Urothelium cell line (cell line): ENCODE measurements at regions not wholly inside any gene's neighbourhood (a gene's known extent, or its start where the extent isn't known, plus 50 kb on each side); places are given as distances from the start of the nearest gene placed in this dataset.
A peak's percentile ranks its signal among the peaks of the same experiment; 100 is the strongest.

Experiments used
- DNase-seq: peaks from one replicate; pipeline ENCODE4 v3.0.0; 2011; ENCODE audit warnings: low spot score, mixed read lengths
- FAIRE-seq: peaks from 2 replicates; lab custom pipeline; 2011; peaks lifted over from hg19 to GRCh38; lab: Jason Lieb, UNC

DNA sequence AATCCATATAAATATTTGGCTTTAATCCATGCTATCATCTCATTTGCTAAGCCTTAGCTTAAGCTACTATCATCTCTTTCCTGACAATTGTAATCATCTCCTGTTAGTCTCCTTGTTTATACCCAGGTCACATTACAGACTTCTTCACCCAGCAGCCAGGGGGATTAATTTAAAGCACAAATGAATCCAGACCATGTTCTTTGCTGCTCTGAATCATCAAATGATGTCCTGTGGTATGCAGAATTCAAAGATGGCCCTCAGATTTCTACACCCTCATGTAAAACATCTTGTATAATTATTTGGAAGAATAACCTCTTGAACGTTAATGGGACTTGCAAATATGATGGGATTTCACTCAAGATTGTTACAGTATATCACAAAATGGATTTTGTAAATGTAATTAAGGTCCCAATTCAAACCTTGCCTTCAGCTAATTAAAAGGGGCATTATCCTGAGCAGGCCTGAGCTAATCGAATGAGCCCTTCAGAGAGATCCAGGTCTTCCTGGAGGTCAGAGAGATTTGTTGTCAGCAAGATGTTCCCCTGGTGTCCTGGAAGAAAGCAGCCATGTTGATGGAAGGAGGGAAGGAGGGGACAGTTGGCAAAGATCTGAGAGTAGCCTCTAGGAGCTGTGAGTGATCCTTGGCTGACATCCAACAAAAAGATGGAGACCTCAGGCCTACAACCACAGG is 241.1 kb upstream of the MMADHC start:
- no peak for FAIRE-seq
- no peak for DNase-seq

DNA sequence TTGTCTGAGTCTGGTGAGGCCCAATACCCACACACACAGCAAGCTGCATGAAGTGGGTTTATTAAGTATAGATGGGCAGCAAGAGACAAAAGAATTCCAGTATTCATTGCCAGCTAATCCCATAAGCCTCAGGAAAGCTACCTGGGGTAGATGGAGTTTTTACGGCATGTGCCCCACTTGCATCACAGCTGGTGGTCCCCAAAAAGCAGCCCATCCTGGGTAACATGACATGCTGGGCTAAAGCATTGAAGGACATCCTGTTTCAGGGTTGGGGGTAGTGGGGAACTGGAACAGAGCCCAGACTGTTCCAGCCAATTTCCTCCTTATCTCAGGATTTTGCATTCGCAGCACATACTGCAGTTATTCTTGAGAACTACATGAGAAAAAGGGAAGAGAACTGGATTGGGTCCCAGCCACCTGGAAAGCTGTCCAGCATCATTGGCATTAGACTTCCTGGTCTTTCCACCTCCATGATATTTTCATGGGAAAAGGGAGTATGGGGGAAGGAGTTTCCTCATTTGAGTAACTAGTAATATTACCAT is 240.1 kb upstream of the MMADHC start:
- FAIRE-seq = no peak
- no peak for DNase-seq

DNA sequence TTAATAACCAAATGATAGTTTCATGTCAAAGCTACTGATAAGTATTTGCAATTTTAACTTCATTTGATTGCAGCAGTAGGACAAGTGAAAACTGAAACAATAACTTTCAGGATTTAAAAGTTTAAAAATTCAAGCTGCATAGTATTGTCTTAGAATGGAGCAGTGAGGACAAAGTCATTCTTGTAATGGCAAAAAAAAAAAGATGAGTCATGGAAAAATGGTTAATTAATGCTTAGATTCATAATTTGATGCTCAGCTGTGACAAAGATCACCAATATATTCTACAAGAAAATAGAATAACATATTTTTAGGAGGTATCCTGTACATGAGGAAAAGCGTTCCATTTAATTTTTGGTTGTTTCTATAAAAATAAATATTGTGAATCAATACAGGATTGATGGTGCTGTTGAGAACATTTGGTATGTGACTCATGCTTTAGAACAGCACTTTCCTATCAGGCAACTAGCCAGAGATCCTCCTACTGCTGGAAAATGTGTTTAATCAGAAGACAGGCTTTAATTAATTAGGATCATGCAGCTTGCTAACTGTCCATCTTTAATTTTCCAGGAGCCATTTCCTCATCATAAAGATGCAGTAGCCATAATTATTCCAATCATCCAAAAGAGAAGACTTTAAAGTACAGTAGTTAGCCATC is 239.0 kb upstream of the MMADHC start:
- DNase-seq = no peak
- no peak for FAIRE-seq

DNA sequence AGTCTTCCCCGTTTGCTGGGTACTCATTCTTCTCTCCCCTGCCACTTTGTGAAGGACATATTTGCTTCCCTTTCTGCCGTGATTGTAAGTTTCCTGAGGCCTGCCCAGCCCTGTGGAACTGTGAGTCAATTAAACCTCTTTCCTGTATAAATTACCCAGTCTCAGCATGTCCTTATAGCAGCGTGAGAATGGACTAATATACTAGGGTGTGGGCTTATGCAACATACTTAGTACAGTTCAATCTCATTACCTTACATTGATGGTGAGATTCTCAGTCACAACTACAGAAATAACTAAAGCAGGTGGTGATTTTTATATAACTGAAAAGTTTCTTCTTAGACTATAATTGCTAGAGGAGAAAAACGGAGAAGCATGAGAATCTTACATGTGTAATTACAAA is 237.9 kb upstream of the MMADHC start:
- no peak for FAIRE-seq
- no peak for DNase-seq

DNA sequence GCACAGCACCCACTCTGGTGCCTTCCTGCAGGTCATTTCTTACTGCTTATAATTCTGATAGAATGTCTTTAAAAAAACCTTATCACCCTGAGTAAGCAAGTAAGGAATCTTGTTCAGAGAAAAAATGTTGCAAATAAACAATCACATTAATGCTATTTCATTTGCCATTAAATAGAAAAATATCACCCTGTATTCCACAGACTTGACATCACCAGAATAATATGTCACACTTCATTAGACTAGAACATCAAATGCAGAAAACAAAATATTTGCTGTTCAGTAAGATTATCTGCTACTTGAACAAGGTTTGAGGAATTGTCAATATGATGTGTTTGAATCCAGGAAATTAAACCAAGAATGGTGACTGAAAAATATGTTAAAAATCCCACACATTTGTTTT is 236.6 kb upstream of the MMADHC start:
- FAIRE-seq = no peak

DNA sequence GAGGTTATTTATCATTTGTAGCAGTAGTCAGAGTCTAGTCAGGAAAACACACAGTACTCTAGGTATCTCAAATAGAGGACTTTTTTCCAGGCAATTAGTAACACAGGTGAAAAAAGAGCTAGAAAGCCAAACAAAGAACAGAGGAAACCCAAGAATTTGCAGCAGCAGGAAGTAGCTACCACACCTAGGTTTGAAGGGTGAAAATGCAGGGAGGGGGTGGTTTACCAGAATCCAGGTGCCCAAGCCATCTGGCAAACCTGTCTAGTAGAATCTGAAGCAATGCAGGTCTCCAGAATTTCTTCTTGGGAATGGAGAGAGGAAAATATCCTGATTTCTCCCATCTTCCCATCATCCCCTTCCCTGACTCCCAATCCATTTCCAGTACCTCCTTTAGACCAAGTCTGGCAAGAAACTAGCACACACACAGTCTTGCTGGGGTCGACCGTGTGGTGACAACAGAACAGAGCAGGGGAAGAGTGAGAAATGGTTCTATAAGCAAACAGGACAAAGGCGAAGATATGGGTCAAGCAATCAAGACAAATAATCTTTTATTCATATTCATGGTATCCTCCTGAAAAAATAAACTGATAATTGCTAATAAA is 231.9 kb upstream of the MMADHC start:
- FAIRE-seq (no peak), DNase-seq (no peak)

More for the DNA sequence above, 236.6 kb upstream of the MMADHC start:
- no peak for DNase-seq

DNA sequence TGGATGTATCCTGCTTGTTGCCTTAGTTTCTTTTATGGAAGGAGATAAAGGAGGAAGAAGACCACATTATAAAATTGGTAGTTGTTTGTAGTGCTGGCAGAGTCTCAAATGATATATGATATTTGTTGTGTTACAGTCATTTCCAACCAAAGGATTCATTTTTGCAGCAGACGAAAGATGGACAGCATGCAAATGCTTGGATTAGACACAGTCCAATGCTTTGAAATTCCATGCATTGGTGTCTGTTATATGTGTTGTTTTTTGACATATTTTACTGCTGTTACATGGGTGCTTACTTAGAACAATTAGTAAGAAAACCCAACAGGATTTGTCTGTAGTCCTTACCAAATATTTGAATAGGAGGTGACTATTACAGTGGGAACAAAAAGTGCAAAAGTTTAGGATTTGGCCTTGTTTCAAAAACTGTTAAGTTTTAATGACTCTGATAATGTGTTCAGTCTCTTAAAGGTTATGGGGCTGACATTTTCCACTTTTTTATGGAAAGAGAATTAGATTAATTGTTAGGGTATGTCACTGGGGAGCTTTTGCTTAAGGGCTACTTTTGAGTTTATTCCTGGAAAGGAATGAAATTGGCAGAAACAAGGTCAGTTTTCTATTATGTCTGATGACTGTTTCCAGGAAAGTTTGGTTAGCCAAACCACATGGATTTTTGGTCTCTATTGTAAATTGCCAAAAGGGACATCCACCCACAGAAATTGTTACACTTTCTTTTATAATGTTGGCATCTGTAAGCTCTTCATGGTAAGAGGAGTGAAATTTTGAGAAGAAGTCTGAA is 229.4 kb upstream of the MMADHC start:
- DNase-seq (no peak), FAIRE-seq (no peak)

DNA sequence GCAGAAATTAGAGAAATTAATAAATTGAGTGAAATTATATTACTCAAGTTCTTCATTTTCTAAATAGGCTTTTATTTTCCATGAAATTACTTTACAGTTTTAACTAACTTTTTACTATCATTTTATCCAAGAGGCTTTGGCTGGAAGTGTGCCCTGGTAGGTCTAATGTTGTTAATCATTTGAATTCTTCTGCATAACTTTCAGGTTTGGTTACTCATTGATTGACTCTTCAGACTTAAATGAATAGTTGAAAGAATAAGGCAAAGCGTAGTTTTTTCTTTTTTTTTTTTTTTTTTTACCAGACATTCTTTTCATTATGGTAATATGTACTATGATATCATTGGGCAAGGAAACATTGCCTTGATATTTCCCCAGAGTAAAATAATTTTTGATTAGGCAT is 228.4 kb upstream of the MMADHC start:
- FAIRE-seq = no peak

DNA sequence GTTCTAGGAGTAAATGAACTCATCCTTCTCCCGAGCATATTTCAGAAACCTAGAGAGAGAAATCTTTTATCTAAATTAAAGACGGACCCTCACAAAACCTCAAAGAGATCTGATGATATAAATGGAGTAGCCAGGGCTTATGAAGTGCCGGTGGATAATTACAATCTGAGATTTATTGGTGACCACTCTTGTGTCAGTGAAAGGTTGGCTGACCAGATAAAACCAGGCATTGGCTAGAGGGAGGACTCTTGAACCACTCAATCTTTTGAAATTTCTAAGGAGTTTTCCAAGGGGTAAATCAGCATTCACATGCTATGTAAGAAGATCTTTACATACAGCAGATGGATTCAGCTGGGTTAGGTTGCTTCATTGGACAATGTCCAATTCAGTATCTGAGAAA is 227.3 kb upstream of the MMADHC start:
- peak; percentile 5 for FAIRE-seq

More for the DNA sequence above, 228.4 kb upstream of the MMADHC start:
- DNase-seq = no peak

DNA sequence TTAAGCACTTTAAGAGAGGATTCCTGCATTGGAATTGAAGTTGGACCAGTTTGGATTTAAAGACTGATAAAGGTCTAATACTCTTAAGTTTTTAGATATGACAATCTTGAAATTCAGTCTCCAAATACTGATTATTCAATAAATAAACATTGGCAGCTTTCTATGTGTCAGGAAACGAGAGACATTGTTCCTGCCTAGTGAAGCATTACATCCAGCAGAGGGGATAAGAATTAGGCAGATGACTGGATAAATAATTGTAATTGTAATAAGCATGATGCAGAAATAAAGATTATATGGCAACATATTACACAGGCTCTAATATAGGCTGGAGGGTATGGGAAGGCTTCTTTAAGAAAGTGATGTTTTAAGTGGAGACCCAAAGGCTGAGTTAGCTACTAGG is 226.5 kb upstream of the MMADHC start:
- no peak for DNase-seq
- no peak for FAIRE-seq

More for the DNA sequence above, 227.3 kb upstream of the MMADHC start:
- DNase-seq = no peak

DNA sequence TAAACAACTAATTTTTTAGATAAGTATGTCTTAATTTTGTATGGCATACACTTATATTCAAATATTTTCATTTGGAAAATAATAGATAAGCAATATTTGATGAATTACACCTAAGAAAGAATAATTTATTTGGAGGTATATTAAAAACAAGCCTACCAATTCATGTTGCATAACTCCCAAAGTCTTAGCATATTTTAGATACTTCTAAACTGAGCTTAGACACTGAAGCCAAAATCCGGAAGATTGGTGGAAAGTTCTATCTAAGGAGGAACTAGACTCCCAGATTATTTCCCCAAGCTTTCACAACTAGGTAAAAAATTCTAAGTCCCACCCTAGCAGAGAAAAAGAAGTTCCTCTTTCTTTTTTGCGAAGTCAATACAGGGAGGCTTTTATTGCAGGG is 221.0 kb upstream of the MMADHC start:
- FAIRE-seq (no peak), DNase-seq (no peak)

DNA sequence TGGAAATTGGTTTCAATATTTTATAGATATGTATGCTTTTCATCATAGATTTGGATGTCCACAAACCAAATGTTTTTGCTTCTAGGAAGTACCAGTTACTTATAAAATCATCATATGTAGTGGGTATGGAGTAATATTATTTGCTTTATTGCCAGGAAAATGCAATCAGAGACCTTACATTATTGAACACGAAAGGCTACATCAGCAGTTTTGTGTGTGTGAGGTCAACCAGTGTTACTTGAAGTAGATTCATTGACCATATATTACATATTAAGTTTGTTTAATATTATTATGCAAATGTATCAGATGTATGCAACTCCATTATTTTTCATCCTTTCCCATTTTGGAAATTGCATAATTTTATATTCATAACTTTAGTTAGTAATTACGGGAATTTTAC is 219.1 kb upstream of the MMADHC start:
- no peak for DNase-seq
- FAIRE-seq = no peak

DNA sequence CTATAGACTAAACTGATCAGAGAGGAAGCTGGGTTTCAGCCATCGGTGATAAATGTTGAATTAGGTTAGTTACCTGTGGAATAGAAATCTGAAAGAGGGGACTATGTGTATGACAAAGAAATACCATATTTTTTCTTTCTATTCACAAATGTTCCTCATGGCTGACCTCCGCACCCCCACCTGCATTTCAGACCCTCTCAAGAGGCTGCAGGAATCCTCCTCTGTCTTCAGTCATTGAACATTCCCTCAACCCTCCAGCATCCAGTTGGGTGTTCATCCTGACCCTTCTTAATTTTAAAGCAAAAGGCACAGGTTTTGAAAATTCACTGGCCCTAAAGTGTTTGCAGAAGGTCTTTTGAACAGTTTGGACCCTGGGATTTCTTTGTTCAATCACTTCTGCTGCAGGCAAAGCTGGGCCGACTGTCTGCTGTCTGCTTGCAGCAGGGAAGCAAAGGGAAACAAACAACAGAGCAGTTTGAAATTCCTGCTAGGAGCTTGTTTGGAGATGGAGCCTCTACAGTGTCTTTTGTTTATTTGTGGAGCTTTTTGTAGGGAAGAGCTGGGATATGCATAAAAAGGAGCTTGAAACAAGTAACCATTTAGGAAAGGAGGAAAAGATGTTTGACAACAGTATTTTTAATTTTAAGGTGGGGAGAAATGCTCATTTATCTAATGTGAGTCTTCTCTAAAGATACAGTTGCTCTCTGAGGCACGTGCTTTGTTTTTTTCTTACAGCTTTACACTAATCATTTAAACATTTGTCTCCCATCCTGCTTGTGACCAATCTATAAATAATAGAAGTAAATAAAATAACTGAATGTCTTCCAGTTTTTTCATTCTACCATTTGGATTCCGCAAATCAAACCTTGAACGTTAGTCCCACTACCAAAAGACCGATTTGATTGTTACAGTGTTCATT is 213.3 kb upstream of the MMADHC start:
- FAIRE-seq (no peak), DNase-seq (no peak)

DNA sequence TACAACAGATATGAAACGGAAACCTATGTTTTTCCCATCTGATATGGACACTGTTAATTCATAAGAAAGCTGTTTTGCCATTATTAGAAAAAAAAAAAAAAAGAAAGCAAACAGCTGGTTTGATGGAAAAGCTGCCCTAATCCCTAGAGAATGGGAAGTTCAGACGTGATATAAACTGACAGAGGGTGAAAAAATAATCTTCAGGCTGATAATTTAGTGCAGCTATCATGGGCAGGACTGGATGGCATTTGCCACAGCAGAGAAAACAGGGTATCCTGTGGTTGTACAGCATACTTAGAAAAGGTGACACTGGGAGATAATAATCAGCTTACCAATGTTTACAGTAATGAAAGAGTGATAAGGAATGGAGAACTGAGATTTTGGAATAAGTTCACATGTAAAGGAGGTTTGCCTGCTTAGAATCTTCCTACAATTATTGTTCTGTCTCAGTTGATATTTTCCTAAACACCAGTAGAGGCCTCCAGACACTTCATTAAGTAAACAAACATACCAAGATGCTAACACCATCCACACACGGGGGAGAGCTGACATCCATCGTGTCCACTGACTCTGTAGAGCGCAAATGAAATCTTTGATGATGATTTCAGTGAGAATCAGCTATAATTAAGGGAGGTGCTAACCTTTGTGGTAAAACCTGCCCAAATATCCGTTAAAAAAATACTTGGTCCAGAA is 211.6 kb upstream of the MMADHC start:
- DNase-seq (peak; percentile 25), FAIRE-seq (peak; percentile 59)

DNA sequence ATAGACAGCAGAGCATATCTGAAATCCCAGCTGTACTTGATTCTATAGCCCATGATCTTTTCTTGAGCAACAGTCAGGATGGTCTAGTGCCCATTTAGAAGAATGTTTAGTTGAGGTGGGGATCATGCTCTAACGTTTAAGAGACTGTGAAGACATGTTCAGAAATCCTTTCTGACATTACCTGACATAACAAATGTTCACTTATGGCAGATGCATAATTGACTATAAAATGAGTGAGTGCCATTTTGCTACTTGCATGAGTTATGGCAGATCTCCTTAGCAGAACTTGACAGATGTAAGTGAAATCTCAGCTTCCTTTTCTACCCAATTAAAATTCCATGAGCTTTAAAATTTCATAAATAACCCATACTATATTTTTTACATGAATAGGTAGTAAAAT is 209.5 kb upstream of the MMADHC start:
- DNase-seq (no peak), FAIRE-seq (no peak)

DNA sequence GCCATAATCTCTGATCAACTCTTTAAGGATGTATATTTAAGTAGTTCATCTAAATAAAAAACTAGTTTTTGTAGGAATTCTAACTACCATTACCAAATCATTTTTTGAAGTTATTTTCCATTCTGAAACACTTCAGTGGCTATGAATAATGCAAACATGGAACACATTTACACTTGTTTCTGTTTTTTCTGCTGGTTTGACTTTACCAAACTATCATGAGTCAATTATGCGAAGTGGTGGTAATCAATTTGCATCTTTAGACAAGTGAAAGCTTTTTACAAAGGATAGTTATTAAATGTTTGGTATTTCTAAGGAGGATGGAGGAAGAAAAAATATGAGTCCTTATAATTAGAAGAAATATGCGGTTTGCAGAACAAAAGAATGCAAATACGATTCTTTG is 202.0 kb upstream of the MMADHC start:
- FAIRE-seq (no peak), DNase-seq (no peak)

DNA sequence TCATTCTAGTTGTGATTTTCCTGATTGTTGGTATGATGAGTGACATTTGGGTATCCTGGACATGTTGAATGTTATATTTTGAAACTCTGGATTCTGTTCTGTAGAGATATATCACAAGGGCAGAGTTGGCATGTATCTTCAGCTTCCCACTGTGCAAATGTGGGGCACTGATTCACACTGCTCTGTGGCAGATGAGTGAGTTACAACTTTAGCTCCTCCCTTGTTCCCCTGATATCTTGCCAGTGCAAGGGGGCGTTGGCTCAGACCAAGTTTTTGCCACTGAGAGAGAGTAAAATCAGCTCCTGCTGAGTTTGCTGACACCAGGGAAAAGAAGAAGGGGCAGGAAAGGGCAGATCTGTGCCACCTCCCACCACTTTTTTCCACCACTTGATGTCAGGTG is 199.6 kb upstream of the MMADHC start:
- no peak for DNase-seq

DNA sequence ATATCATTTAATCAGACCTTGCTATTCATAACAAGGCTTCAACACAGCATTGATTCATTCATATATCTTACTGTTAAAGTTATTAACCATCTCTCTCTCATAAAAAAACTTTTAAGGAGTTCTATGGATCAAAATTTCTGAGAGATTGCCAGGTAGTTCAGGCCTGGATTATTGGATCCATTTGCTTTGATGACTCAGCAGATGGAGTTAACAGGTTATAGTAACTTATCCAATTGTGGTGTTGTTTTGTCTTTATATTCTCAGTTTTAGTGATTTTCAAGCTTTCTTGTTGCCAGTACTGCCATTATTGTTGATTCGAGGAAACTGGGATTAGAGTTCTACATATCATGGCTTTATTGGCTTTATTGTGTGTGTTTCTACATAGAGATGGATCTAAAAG is 195.7 kb upstream of the MMADHC start:
- FAIRE-seq (no peak), DNase-seq (no peak)

More for the DNA sequence above, 199.6 kb upstream of the MMADHC start:
- FAIRE-seq = no peak

DNA sequence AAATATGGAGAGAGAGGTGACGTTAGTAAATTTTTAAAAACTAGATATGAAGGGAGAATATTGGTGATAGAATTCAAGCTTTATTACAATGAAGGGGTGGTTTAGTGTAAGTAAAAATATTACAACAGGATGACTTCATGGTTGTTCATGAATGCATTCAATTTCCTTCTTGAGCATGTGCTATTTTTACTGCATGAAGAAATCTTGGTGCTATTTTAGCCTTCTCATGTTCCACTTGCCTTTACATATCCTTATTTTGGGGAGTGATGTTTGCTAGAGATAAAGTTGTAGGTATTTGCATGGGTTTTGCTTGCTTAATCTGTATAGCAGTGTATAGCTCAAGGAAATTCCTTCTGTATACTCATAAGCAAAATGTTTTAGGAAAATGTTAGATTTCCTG is 195.0 kb upstream of the MMADHC start:
- DNase-seq = no peak
- FAIRE-seq = no peak
